ENCODE measurements at regions not wholly inside any gene's neighbourhood (a gene's known extent, or its start where the extent isn't known, plus 50 kb on each side); places are given as distances from the start of the nearest gene placed in this dataset.
"Not testable (repeated sequence)": the region's sequence is repeated elsewhere in the genome, so short reads cannot be mapped to it uniquely, and the experiment has no call there.

GRCh38 chr15:93360976-93361375 is 272.0 kb upstream of the RGMA start:
- FAIRE-seq, result no peak
- DNase-seq (ENCODE audit: extremely low spot score, insufficient read length, low read depth), result no peak

- FAIRE-seq (no peak), DNase-seq (ENCODE audit: extremely low spot score, insufficient read length, low read depth) (no peak)
Measured at GRCh38 chr15:93360318-93360717, 271.3 kb upstream of the RGMA start.

GRCh38 chr15:93359425-93360131 is 270.6 kb upstream of the RGMA start:
- FAIRE-seq, result no peak

GRCh38 chr15:93359060-93359408 is 270.0 kb upstream of the RGMA start:
- FAIRE-seq, result no peak
- DNase-seq (ENCODE audit: extremely low spot score, insufficient read length, low read depth), result no peak

More at GRCh38 chr15:93359425-93360131, 270.6 kb upstream of the RGMA start:
- no peak for DNase-seq (ENCODE audit: extremely low spot score, insufficient read length, low read depth)

GRCh38 chr15:93358166-93359059 is 269.4 kb upstream of the RGMA start:
- FAIRE-seq, result no peak

GRCh38 chr15:93348711-93349545 is 259.9 kb upstream of the RGMA start:
- FAIRE-seq, result no peak
- no peak for DNase-seq (ENCODE audit: extremely low spot score, insufficient read length, low read depth)

More at GRCh38 chr15:93358166-93359059, 269.4 kb upstream of the RGMA start:
- DNase-seq (ENCODE audit: extremely low spot score, insufficient read length, low read depth), result no peak

- DNase-seq (ENCODE audit: extremely low spot score, insufficient read length, low read depth) (no peak), FAIRE-seq (no peak)
Measured at GRCh38 chr15:93347986-93348385, 259.0 kb upstream of the RGMA start.

- no peak for DNase-seq (ENCODE audit: extremely low spot score, insufficient read length, low read depth)
- FAIRE-seq, result no peak
Measured at GRCh38 chr15:93345981-93346380, 257.0 kb upstream of the RGMA start.

GRCh38 chr15:93343402-93343801 is 254.4 kb upstream of the RGMA start:
- not testable (repeated sequence) for FAIRE-seq

GRCh38 chr15:93341164-93341563 is 252.2 kb upstream of the RGMA start:
- no peak for DNase-seq (ENCODE audit: extremely low spot score, insufficient read length, low read depth)
- FAIRE-seq, result no peak

More at GRCh38 chr15:93343402-93343801, 254.4 kb upstream of the RGMA start:
- not testable (repeated sequence) for DNase-seq (ENCODE audit: extremely low spot score, insufficient read length, low read depth)

GRCh38 chr15:93340406-93340805 is 251.4 kb upstream of the RGMA start:
- FAIRE-seq (no peak), DNase-seq (ENCODE audit: extremely low spot score, insufficient read length, low read depth) (no peak)

- no peak for FAIRE-seq
- DNase-seq (ENCODE audit: extremely low spot score, insufficient read length, low read depth), result no peak
Measured at GRCh38 chr15:93333796-93334195, 244.8 kb upstream of the RGMA start.

GRCh38 chr15:93333126-93333525 is 244.1 kb upstream of the RGMA start:
- not testable (repeated sequence) for FAIRE-seq

GRCh38 chr15:93332168-93332553 is 243.2 kb upstream of the RGMA start:
- FAIRE-seq (no peak), DNase-seq (ENCODE audit: extremely low spot score, insufficient read length, low read depth) (no peak)

More at GRCh38 chr15:93333126-93333525, 244.1 kb upstream of the RGMA start:
- not testable (repeated sequence) for DNase-seq (ENCODE audit: extremely low spot score, insufficient read length, low read depth)

- FAIRE-seq, result no peak
Measured at GRCh38 chr15:93331545-93332167, 242.6 kb upstream of the RGMA start.

GRCh38 chr15:93330912-93331544 is 242.0 kb upstream of the RGMA start:
- DNase-seq (ENCODE audit: extremely low spot score, insufficient read length, low read depth), result no peak
- no peak for FAIRE-seq

More at GRCh38 chr15:93331545-93332167, 242.6 kb upstream of the RGMA start:
- DNase-seq (ENCODE audit: extremely low spot score, insufficient read length, low read depth), result no peak

GRCh38 chr15:93327364-93327763 is 238.4 kb upstream of the RGMA start:
- DNase-seq (ENCODE audit: extremely low spot score, insufficient read length, low read depth), result no peak
- no peak for FAIRE-seq

- FAIRE-seq, result no peak
- no peak for DNase-seq (ENCODE audit: extremely low spot score, insufficient read length, low read depth)
Measured at GRCh38 chr15:93324186-93324975, 235.4 kb upstream of the RGMA start.

- no peak for DNase-seq (ENCODE audit: extremely low spot score, insufficient read length, low read depth)
- no peak for FAIRE-seq
Measured at GRCh38 chr15:93321881-93322282, 232.9 kb upstream of the RGMA start.
